HUDEP-2 (cell line): ENCODE measurements at regions not wholly inside any gene's neighbourhood (a gene's known extent, or its start where the extent isn't known, plus 50 kb on each side); places are given as distances from the start of the nearest gene placed in this dataset.
"Not testable (repeated sequence)": the region's sequence is repeated elsewhere in the genome, so short reads cannot be mapped to it uniquely, and the experiment has no call there.

Experiments used
- DNase-seq, 76 experiments: peaks; one replicate each; lab custom pipeline; 2025; ENCODE audit not compliant: unreplicated experiment in 76 of 76; lab: John Stamatoyannopoulos, UW

DNA sequence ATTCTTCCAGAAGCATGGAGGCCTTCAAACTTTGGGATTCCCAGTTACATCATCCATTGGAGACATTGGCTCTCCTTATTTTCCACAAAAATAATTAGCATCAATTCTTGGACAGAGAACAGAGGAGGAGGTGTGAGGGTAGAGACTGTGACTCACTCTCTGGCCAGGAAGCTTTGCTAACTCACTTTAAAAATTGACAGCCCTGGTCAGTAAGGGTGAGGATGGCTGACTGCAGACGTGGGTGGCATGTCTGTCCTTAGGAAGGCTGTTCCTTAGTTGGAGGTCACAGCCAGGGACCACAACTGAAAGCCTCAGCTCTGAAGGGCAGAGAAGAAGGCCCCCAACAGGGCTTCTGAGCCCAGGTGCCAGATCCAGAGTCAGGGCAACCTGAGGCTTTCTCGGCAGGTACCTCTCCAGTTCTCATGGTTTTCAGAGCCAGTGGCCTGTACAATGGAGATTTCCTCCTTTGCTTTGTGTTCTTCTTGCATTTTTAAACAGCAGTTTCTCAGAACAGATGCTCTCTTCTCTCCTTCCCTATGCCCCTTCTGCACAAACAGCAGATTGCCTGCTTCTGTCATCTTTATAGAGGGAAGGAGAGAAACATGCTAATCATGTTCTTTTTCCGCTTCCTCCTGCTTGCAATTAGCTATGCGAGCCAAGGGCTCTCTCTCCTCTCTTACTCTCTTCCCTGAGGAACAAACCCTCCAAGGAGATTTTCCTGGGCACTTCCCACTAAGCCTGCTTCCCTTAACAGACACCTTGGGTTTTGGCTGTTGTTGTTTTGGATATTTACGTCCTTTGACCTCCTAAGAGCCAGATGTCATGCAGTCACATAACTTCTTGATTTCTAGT, 92.5 kb upstream of the ZNF366 start:
- DNase-seq = no peak

DNA sequence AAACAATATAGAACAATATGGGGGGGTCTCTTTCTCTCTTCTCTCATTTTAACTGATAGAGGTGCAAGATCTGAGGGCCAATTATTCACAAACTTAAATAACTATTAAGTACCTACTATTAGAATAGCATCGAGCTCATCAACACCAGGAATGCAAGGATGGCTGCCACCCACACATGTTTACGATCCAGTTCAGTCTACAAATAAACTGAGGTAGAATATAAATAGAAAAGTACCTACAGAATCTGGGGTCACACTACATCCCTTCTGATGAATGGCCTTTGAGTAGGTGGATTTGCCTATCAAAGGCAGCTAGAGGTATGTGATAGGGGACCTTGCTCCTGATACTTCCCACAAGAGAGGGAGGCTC, 91.8 kb upstream of the ZNF366 start:
- no peak for DNase-seq

DNA sequence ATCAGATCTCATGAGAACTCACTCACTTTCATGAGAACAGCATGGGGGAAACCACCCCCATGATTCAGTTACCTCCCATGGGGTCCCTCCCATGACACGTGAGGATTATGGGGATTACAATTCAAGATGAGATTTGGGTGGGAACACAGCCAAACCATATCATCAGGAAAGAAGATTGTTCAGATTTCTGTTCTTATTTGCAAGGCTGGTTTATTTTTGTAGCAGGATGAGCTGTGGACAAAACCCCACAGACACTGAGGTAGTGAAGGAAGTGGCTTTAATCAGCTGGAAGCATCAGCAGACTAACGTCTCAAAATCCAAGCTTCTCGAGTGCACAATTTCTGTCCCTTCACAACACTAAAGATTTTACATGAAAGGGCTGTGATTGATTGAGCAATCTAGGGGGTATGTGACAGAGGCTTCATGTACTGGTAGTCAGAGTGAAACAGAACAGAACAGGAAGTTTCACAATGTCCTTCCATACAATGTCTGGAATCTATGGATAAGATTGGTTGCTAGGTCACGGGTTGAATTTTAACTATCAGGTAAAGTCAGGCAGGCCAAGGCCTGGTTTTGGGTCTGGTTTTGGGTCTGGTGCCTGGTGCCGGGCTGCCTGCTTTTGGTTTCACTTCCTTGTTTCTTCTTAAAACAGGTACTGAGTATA, 91.3 kb upstream of the ZNF366 start:
- no peak for DNase-seq

DNA sequence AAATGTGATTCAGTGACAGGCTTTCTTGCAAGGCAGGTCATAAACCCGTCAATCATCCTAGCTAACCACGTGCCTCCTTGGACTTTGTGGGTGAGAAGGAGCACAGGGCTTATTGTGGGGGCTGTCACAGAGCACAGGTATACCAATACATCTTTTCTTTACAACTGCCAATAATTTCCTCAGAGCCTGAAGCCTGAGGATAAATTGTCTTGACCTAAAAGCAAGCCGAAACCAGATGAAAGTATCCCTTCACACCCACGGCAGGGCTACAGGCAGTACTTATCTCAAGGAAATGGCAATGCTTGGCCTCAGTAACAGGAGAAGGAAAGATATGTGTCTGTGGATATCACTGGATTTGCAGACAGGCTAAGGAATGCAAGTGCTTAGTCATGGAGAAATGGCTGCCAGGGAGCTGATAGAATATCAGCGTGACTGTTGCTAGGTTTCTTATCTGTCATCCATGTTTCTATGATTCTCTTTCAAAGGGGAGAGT, 90.3 kb upstream of the ZNF366 start:
- peak in 37 of 76 experiments; percentile 2 to 76 (median 24) for DNase-seq

DNA sequence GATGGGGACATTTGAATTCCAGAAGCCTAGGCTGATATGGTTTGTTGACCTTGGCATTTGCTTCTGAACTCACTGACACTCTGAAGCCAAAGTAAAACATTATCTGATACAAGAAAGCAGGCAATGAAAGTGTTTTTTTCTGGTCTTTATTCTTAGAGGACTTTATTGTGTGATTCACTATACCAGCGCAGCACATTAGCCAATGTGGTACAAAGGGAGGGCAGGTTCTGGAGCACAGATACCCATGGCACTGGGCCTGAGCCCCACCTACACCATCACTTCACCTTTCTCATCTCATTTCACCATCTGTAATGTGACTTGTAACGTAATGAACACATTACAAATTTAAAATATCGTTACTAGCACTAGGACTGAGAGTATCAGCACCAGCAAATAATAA, 89.7 kb upstream of the ZNF366 start:
- DNase-seq = no peak

DNA sequence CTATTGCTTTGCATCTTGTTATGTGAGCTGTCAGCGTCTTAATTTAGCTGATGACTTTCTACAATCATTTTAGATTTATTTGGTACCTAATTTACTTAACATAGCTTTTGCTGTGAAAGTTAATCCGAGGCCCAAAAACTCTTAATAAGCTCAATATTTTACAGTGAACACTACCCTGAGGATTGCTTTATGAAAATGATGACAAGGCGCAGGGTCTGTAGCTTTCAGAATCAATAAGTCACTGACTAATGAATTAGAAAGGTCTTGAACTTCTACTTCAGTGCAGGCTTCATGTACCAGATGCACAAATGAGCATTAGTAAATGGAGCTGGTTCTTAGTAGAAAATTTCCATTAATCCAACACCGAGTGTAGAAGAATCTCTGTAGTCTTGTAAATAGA, 81.4 kb upstream of the ZNF366 start:
- DNase-seq = no peak

DNA sequence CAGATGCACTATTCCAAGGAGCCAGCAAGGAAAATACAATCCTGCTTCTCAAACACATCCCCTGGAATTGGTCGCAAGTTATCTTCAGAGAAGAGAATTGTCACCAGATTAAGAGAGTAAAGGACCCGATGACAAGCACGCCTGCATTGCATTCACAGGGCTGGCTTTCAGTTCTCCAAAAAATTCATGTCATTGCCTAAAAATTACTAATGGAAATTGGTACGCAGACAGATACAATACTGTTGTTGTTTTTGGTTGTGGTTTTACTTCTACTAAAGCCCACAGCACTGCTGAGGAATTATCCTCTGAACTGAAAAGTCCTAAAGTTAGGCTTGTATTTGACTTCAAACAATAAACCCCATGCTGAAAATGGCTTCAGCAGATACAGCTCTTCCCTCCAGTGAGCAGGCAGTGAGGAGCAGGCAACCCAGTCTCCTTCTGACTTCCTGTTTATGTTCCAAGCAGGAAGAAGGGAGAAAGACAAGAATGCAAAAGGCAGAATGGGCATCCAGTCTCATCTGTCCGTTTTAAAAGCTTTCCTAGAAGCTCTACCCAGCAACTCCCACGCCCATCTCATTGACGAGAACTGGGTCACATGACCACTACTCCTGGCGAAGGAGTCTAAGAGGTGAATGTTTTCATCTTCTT, 80.6 kb upstream of the ZNF366 start:
- no peak for DNase-seq

DNA sequence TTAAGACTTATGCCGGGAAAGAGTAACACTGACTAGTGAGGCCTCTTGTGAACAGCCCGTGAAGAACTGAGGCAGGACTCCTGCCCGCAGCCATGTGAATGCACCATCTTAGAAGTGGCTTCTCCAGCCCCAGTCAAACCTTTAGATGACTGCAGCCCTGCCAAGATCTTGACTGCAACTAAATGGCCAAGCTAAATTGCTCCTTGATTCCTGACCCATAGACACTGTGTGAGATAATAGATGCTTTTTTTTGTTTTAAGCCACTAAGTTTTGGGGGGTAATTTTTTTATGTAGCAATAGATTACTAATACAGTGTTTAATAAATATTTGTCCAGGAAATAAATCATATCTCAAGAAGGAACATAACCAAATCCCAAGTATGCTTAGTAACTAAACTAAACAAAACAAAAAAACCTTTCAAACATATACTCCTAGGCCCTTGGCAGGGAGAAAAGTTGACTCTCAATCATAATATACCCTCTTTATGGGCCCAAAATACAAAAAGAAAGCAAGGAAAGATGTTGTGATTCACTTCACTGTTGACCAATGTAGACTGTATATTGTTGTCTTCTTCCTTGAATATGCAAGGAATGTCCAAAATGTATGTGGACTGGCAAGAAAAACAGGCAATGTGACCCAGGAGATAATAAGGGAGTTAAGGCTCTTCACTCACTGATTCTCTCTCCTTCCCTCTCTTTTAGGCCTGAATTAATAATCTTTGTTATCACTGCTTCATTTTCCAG, 79.7 kb upstream of the ZNF366 start:
- DNase-seq = no peak

DNA sequence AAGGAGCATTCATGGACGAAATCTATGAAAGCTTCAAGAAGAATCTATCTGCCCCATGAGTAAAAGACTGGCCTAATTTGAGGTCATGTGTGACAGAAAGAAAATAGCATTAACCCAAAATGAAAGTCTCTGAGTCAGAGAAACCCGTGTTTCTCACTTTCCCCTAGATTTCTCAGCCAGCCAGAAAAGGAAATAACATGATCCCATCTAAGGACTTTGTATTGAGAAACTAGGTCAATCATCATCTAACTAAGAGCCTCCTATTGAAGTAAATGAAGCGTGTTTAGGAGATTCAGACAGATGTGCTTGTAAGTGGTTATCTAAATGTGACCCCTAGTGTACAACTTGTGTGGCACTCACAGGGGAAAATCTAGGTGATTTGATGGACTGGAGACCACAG, 77.3 kb upstream of the ZNF366 start:
- no peak for DNase-seq

DNA sequence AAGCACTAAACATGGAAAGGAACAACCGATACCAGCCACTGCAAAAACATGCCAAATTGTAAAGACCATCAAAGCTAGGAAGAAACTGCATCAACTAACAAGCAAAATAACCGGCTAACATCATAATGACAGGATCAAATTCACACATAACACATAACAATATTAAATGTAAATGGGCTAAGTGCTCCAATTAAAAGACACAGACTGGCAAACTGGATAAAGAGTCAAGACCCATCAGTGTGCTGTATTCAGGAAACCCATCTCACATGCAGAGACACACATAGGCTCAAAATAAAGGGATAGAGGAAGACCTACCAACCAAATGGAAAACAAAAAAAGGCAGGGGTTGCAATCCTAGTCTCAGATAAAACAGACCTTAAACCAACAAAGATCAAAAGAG, 72.1 kb upstream of the ZNF366 start:
- DNase-seq = not testable (repeated sequence)

DNA sequence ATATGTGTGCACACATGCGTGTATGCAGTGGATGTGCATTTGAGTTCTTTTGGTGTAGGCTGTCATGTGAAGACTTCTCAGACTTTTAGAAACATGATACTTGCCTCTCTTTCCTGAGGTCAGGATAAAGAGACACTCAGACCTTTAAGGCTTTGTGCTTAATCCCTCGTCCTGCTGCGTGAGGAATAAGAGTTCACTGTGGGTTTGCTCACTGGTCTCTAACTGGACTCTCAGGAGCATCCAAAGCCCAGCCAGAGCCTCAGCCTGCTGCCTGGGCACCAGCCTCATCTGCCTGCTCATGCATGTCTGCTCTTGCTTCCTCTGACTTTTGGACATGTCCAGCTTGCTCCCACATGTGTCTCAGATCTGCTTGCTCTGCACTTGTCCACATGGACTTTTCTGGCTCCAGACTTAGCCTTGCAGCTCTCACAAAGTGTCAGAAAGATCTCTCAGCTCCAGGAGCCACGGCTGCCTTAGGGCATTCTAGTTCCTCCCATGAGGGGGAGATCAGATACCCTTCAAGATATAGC, 65.1 kb upstream of the ZNF366 start:
- DNase-seq = no peak

DNA sequence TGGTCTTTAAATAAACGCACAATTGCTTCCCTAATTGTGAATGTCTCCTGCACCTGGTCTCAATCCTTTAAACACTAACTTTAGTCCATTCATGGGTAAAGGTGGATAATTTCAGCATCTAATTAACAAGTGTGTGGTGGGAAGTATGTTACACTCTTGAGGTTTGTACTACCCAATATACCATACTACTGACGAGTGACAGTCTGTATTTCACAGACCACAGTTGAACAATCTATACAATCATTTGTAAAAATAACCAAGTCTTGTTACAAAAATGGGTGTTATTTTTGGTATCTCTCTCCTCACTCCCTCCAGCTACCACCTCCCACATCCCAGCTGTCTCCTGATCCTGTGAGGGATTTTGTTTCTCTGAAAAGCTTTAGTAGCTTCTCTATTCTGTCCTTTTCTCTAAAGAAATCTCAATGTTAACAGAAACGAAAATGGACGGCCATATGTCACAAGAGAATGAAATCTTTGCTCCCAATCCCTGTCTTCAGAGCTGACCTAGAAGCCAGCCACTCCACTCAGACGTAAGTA, 62.3 kb upstream of the ZNF366 start:
- no peak for DNase-seq

DNA sequence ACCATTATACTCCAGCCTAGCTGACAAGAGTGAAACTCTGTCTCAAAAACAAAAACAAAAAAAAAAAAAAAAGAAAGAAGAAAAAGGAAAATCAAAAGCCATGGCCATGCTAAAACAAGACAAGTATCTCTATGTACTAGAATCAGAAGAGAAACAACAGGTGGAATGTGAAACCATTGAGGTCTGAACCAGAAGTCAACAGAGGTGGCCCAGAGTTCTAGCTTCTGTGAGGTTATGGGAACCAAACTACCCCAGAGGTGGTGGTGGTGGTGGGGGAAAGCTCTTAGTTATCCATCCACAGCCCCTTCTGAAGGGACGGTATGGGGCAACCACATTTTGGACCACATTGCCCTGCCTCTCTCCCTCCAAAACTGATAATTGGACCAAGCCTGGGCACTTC, 59.5 kb upstream of the ZNF366 start:
- DNase-seq = no peak

DNA sequence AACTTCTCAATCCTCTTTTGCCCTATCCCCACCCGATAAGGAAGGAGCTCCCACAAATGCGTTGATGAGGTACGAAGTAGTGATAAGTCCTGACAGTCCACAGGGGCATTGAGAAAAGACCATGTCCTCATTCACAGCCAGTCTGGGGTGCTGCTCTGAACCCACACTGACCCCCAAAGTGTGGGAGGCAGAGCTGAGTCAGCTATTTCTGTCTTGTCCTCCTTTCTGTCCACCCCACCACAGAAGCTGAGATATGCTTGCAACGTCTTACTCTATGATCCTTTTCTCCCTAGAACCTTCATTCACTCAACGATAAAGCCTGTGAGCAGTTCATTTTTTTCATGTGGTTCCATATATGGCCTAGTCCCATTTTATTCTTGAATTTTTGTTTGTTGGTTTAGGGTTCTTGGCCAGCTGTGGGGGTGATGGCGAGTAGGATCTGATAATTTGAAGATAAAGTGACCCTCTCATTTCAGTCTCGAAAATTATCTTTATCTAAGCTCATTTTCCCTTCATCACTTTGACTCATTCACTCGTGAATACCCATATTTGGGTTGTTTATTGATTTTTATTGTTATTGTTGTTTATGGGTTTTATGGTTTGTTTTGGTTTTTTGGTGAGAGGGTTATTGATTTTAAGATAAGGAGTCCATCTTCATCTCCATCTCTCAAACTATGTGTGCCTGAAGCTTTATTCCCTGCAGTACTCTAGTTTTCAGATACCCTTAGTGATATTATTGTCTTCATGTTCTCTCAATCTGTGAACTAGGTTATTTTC, 58.5 kb upstream of the ZNF366 start:
- no peak for DNase-seq

DNA sequence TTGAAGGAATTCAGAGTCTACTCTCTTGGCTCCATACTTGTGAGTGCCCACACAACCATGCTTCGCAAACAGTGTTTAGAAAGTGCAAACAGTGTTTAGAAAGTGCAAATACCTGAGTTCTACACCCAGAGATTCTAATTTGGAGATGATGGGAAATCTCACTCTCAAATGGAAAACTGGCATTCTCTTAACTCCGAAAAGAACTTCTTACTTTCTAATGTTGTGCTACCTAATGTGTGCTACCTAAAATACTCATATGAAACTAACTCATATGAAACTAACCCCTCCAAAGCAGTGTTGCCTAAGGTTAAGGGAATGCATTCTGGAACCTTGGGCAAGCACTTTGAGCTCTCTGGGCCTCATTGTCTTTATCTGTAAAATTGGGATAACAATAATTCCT, 55.5 kb upstream of the ZNF366 start:
- no peak for DNase-seq

DNA sequence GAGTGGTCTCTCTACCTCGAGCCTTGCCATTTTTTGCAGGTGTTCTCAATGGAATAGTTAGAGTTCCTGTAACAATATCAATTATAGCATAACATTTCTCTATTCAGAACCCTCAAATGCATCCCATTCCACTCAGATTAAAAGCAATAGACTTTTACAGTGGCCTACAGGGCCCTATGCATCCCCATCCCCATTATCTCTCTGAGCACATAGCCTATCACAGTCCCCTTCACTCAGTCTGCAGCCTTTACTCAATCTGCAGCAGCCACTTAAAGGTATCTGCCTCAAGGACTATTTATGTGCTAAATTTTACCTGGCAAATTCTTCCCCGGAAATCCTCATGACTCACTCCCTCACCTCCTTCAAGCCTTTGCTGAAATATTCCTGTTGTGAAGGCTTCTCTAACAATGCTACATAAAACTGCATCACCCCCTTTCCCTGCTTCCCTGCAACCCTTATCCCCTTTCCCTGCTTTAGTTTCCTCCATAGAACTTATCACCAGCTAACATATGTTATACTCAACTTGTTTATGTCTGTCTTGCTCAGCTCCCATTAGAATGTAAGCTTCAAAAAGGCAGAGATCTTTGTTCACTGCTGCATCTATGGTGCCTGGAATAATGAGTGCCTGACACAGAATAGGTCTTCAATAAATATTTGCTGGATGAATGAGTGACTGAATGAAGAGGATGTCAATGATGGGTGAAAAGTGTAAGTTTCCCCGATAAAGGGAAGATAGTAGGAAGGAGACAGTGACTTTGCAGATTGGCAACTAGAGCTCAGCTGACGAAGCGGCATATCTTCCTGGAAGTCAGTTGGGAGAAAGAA, 54.1 kb upstream of the ZNF366 start:
- DNase-seq = no peak

DNA sequence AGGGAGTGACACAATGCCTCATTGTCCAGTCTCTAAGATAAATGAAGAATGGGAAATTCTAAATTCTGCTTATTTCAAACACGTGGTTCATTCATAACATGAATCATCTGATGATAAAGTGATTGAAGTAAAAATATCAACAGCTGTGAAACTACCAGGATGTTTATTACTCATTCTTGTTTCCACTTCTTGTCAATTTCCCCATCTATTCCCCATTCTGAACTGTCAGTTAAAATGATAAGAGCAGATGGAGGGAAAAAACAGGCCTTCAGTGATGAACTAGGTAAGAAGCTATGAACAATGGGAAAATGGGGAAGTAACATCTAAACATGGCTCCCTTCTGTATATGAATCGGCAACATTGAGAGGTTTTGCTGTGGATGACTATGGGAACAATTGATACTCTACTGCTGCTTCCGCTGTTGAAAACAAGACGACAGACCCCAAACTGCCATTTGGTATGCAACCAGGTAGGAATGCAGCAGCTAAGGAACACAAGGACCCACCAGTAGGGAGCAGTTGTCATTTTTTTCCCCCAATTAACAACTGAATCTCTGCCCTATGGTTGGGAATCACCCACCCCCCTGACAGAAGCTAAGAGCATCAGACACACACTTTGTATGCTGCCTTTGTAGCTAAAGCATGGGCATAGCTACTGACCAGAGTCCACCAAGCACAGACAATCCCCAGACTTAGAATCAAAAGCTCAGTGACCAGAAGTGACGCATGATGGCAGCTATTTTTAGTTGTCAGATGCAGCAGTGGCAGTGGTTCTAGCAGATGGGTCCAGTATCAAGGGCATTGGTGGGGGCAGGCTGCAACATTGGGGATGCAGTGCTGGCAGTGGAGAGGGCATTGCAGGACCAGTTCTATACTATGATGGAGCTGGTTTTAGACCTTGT, 52.9 kb upstream of the ZNF366 start:
- no peak for DNase-seq

DNA sequence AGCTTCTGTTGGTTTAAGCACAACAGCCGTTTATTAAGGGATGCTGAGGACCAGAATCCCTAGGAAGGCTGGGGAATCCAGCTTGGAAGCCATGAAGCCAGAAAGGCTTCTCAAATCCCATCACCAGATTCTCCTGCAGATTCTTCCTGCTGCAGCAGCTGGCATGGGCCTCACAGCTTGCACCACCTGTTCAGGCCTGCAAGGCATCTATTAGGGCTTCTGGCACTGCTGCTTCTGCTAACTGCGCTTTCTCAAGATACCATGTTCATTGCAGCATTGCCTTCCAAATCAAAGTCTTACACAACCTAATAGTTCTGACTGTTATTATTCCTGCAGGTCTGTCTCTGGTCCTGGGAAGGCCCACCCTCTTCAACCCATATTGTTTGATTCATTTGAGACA, 51.2 kb upstream of the ZNF366 start:
- DNase-seq = no peak
